ENCODE measurements at regions not wholly inside any gene's neighbourhood (a gene's known extent, or its start where the extent isn't known, plus 50 kb on each side); places are given as distances from the start of the nearest gene placed in this dataset.

GRCh38 chr17:77523540-77523939 is 382.8 kb downstream of the SEC14L1 start:
- no peaks in the 10 kb centered on the region for H3K79me2 ChIP-seq (ENCODE audit: control insufficient read depth, insufficient read depth, low read length)
- no peak for TF ChIP-seq CTCF (conservative IDR thresholded peaks at IDR 0.05 in 1 of 2, IDR thresholded peaks at IDR 0.05 in 1 of 2; ENCODE audit: low read depth in 1 of 2, low read length in 2 of 2)
- TF ChIP-seq EZH2 (IDR thresholded peaks at IDR 0.05; ENCODE audit: low read length, missing control alignments) = no peak
- H3K4me1 ChIP-seq (ENCODE audit: control insufficient read depth, extremely low read depth, insufficient read depth, low read length) = no peaks in the 10 kb centered on the region
- H3K27me3 ChIP-seq (ENCODE audit: control insufficient read depth, insufficient read depth, low read length) = peaks cover 7% of the 10 kb centered on the region
- no peak overlapping the region for H3K9ac ChIP-seq (ENCODE audit: insufficient read depth, low read length)
- H2AFZ ChIP-seq (ENCODE audit: low read length) = no peak overlapping the region
- H3K4me3 ChIP-seq (replicated peaks in 1 of 4; ENCODE audit: control extremely low read depth in 1 of 4, insufficient read depth in 1 of 4, low read depth in 3 of 4, low read length in 4 of 4) = no peak overlapping the region
- no peaks in the 10 kb centered on the region for H3K9me3 ChIP-seq (ENCODE audit: control insufficient read depth, insufficient read depth, low read depth, low read length)
- DNase-seq (ENCODE audit: low read depth in 2 of 2) = no peak
- no peak overlapping the region for H3K27ac ChIP-seq (ENCODE audit: insufficient read depth, low read length)
- H4K20me1 ChIP-seq (ENCODE audit: control insufficient read depth, extremely low read depth, insufficient read depth, low read length) = no peaks in the 10 kb centered on the region
- H3K4me2 ChIP-seq (ENCODE audit: extremely low read depth, insufficient read depth, low read length) = no peak overlapping the region
- H3K36me3 ChIP-seq (ENCODE audit: control insufficient read depth, insufficient read depth, low read length) = no peaks in the 10 kb centered on the region

GRCh38 chr17:77526259-77526711 is 385.5 kb downstream of the SEC14L1 start:
- peaks cover 9% of the 10 kb centered on the region for H3K27me3 ChIP-seq (ENCODE audit: control insufficient read depth, insufficient read depth, low read length)
- no peaks in the 10 kb centered on the region for H3K36me3 ChIP-seq (ENCODE audit: control insufficient read depth, insufficient read depth, low read length)
- no peaks in the 10 kb centered on the region for H3K79me2 ChIP-seq (ENCODE audit: control insufficient read depth, insufficient read depth, low read length)
- no peak overlapping the region for H2AFZ ChIP-seq (ENCODE audit: low read length)
- no peaks in the 10 kb centered on the region for H3K9me3 ChIP-seq (ENCODE audit: control insufficient read depth, insufficient read depth, low read depth, low read length)
- no peak overlapping the region for H3K27ac ChIP-seq (ENCODE audit: insufficient read depth, low read length)
- H3K4me2 ChIP-seq (ENCODE audit: extremely low read depth, insufficient read depth, low read length) = no peak overlapping the region
- no peak for TF ChIP-seq EZH2 (IDR thresholded peaks at IDR 0.05; ENCODE audit: low read length, missing control alignments)
- TF ChIP-seq CTCF (conservative IDR thresholded peaks at IDR 0.05 in 1 of 2, IDR thresholded peaks at IDR 0.05 in 1 of 2; ENCODE audit: low read depth in 1 of 2, low read length in 2 of 2) = no peak
- no peaks in the 10 kb centered on the region for H4K20me1 ChIP-seq (ENCODE audit: control insufficient read depth, extremely low read depth, insufficient read depth, low read length)
- DNase-seq (ENCODE audit: low read depth in 2 of 2) = no peak
- H3K9ac ChIP-seq (ENCODE audit: insufficient read depth, low read length) = no peak overlapping the region
- H3K4me1 ChIP-seq (ENCODE audit: control insufficient read depth, extremely low read depth, insufficient read depth, low read length) = no peaks in the 10 kb centered on the region
- no peak overlapping the region for H3K4me3 ChIP-seq (replicated peaks in 1 of 4; ENCODE audit: control extremely low read depth in 1 of 4, insufficient read depth in 1 of 4, low read depth in 3 of 4, low read length in 4 of 4)

- H2AFZ ChIP-seq (ENCODE audit: low read length) = no peak overlapping the region
- H3K36me3 ChIP-seq (ENCODE audit: control insufficient read depth, insufficient read depth, low read length) = no peaks in the 10 kb centered on the region
- no peaks in the 10 kb centered on the region for H3K9me3 ChIP-seq (ENCODE audit: control insufficient read depth, insufficient read depth, low read depth, low read length)
- no peaks in the 10 kb centered on the region for H3K4me1 ChIP-seq (ENCODE audit: control insufficient read depth, extremely low read depth, insufficient read depth, low read length)
- H3K4me3 ChIP-seq (replicated peaks in 1 of 4; ENCODE audit: control extremely low read depth in 1 of 4, insufficient read depth in 1 of 4, low read depth in 3 of 4, low read length in 4 of 4) = no peak overlapping the region
- no peak for DNase-seq (ENCODE audit: low read depth in 2 of 2)
- no peaks in the 10 kb centered on the region for H4K20me1 ChIP-seq (ENCODE audit: control insufficient read depth, extremely low read depth, insufficient read depth, low read length)
- H3K79me2 ChIP-seq (ENCODE audit: control insufficient read depth, insufficient read depth, low read length) = no peaks in the 10 kb centered on the region
- H3K27ac ChIP-seq (ENCODE audit: insufficient read depth, low read length) = no peak overlapping the region
- H3K4me2 ChIP-seq (ENCODE audit: extremely low read depth, insufficient read depth, low read length) = no peak overlapping the region
- H3K9ac ChIP-seq (ENCODE audit: insufficient read depth, low read length) = no peak overlapping the region
- H3K27me3 ChIP-seq (ENCODE audit: control insufficient read depth, insufficient read depth, low read length) = peaks cover 9% of the 10 kb centered on the region
- TF ChIP-seq EZH2 (IDR thresholded peaks at IDR 0.05; ENCODE audit: low read length, missing control alignments) (no peak), CTCF (conservative IDR thresholded peaks at IDR 0.05 in 1 of 2, IDR thresholded peaks at IDR 0.05 in 1 of 2; ENCODE audit: low read depth in 1 of 2, low read length in 2 of 2) (no peak)
Observed at GRCh38 chr17:77526728-77527350, 386.1 kb downstream of the SEC14L1 start.
